HEK293T (cell line): ENCODE measurements at regions not wholly inside any gene's neighbourhood (a gene's known extent, or its start where the extent isn't known, plus 50 kb on each side); places are given as distances from the start of the nearest gene placed in this dataset.

Source experiments
- ARNT ChIP-seq: fragments of 450-650 bp; IDR thresholded peaks from 2 replicates; pipeline ENCODE4 v1.6.1; 2017; ENCODE audit warnings: mild to moderate bottlenecking
- CTBP1 ChIP-seq: fragments of 450-650 bp; IDR thresholded peaks from 2 replicates; pipeline ENCODE4 v1.6.1; 2016; ENCODE audit warnings: borderline replicate concordance
- FOXK2 ChIP-seq: fragments of 450-650 bp; IDR thresholded peaks from 2 replicates; pipeline ENCODE4 v1.6.1; 2016; ENCODE audit warnings: mild to moderate bottlenecking
- HDGF ChIP-seq: fragments of 450-650 bp; IDR thresholded peaks from 2 replicates; pipeline ENCODE4 v1.6.1; 2017; ENCODE audit warnings: antibody characterized with exemption, borderline replicate concordance
- LEF1 ChIP-seq: fragments of 450-650 bp; IDR thresholded peaks from 2 replicates; pipeline ENCODE4 v1.6.1; 2017; ENCODE audit warnings: mild to moderate bottlenecking, borderline replicate concordance
- SP1 ChIP-seq: fragments of 450-650 bp; IDR thresholded peaks from 2 replicates; pipeline ENCODE4 v1.6.1; 2017

GRCh38 chrX:75609406-75609805 is 86.6 kb upstream of the ZDHHC15 start:
- no peak for TF ChIP-seq LEF1
- no peak for TF ChIP-seq ARNT
- no peak for TF ChIP-seq CTBP1
- TF ChIP-seq HDGF: no peak
- no peak for TF ChIP-seq SP1
- no peak for TF ChIP-seq FOXK2
